ENCODE measurements at regions not wholly inside any gene's neighbourhood (a gene's known extent, or its start where the extent isn't known, plus 50 kb on each side); places are given as distances from the start of the nearest gene placed in this dataset.

- Histone ChIP-seq H2AFZ (ENCODE audit: low read depth, low read length, poor library complexity, severe bottlenecking) (no peak overlapping the region), H3K4me2 (ENCODE audit: low read length) (no peak overlapping the region), H4K20me1 (ENCODE audit: insufficient read depth) (no peaks in the 10 kb centered on the region), H3K9ac (ENCODE audit: low read length) (no peak overlapping the region), H3K4me3 (replicated peaks in 1 of 2; ENCODE audit: low read depth in 1 of 2, low read length in 2 of 2) (no peak overlapping the region), H3K9me2 (ENCODE audit: insufficient read depth) (no peaks in the 10 kb centered on the region), H3K36me3 (ENCODE audit: control insufficient read depth in 1 of 2, insufficient read depth in 2 of 2, low read length in 2 of 2) (no peaks in the 10 kb centered on the region), H3K4me1 (ENCODE audit: control insufficient read depth in 1 of 2, insufficient read depth in 2 of 2, low read length in 2 of 2) (no peaks in the 10 kb centered on the region), H3K27ac (ENCODE audit: low read depth, low read length) (no peak overlapping the region), H3K9me3 (ENCODE audit: control insufficient read depth in 1 of 2, insufficient read depth in 1 of 2, low read depth in 1 of 2, low read length in 2 of 2) (no peaks in the 10 kb centered on the region), H3K79me2 (ENCODE audit: insufficient read depth, low read length) (no peaks in the 10 kb centered on the region), H3K27me3 (ENCODE audit: insufficient read depth, low read length) (0 out of 2 replicates have a peak, but pooled peaks cover 5% of the 10 kb centered on the region)
- DNase-seq (ENCODE audit: low read depth, low spot score) (no peak), ATAC-seq (no peak)
- intact Hi-C loops (cut with micrococcal nuclease), result no loop called here
- RAD21 ChIA-PET (ENCODE audit: low non-redundant PET in 1 of 2, low total read pairs in 2 of 2, uncharacterized antibody in 2 of 2, unreplicated experiment in 2 of 2), result no interaction called here
- BruUV-seq (replicated peaks), result no TSS peak
- no peak for TF ChIP-seq SP1 (IDR thresholded peaks at IDR 0.05; ENCODE audit: low read depth)
- TF ChIP-seq ZNF274 (IDR thresholded peaks at IDR 0.05; ENCODE audit: low read depth, low read length), result no peak
- TF ChIP-seq, protein P1, sequence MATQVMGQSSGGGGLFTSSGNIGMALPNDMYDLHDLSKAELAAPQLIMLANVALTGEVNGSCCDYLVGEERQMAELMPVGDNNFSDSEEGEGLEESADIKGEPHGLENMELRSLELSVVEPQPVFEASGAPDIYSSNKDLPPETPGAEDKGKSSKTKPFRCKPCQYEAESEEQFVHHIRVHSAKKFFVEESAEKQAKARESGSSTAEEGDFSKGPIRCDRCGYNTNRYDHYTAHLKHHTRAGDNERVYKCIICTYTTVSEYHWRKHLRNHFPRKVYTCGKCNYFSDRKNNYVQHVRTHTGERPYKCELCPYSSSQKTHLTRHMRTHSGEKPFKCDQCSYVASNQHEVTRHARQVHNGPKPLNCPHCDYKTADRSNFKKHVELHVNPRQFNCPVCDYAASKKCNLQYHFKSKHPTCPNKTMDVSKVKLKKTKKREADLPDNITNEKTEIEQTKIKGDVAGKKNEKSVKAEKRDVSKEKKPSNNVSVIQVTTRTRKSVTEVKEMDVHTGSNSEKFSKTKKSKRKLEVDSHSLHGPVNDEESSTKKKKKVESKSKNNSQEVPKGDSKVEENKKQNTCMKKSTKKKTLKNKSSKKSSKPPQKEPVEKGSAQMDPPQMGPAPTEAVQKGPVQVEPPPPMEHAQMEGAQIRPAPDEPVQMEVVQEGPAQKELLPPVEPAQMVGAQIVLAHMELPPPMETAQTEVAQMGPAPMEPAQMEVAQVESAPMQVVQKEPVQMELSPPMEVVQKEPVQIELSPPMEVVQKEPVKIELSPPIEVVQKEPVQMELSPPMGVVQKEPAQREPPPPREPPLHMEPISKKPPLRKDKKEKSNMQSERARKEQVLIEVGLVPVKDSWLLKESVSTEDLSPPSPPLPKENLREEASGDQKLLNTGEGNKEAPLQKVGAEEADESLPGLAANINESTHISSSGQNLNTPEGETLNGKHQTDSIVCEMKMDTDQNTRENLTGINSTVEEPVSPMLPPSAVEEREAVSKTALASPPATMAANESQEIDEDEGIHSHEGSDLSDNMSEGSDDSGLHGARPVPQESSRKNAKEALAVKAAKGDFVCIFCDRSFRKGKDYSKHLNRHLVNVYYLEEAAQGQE (IDR thresholded peaks at IDR 0.05; ENCODE audit: low read depth), result no peak
- TF ChIP-seq RAD21 (IDR thresholded peaks at IDR 0.05; ENCODE audit: low read depth), result no peak
- TF ChIP-seq POLR2A (IDR thresholded peaks at IDR 0.05; ENCODE audit: borderline replicate concordance, extremely low read depth, insufficient read depth, insufficient read length), result no peak
- TF ChIP-seq EZH2phosphoT487 (IDR thresholded peaks at IDR 0.05; ENCODE audit: borderline replicate concordance), result no peak
- no peak for TF ChIP-seq ZBTB33 (IDR thresholded peaks at IDR 0.05; ENCODE audit: extremely low read depth, insufficient replicate concordance, low read length)
- TF ChIP-seq, protein P2, sequence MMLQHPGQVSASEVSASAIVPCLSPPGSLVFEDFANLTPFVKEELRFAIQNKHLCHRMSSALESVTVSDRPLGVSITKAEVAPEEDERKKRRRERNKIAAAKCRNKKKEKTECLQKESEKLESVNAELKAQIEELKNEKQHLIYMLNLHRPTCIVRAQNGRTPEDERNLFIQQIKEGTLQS (IDR thresholded peaks at IDR 0.05), result no peak
- TF ChIP-seq POLR2AphosphoS5 (IDR thresholded peaks at IDR 0.05; ENCODE audit: low read depth, low read length), result no peak
- TF ChIP-seq FOSL1 (IDR thresholded peaks at IDR 0.05; ENCODE audit: low read depth), result no peak
- no peak for TF ChIP-seq EZH2 (IDR thresholded peaks at IDR 0.05)
- no peak for TF ChIP-seq ELF1 (IDR thresholded peaks at IDR 0.05; ENCODE audit: borderline replicate concordance, low read depth)
- TF ChIP-seq CBX3 (IDR thresholded peaks at IDR 0.05; ENCODE audit: low read depth), result no peak
- no peak for TF ChIP-seq EGR1 (IDR thresholded peaks at IDR 0.05; ENCODE audit: low read depth)
- TF ChIP-seq SIN3A (IDR thresholded peaks at IDR 0.05; ENCODE audit: low read depth), result no peak
- TF ChIP-seq SRF (IDR thresholded peaks at IDR 0.05; ENCODE audit: low read depth), result no peak
- TF ChIP-seq CTCF (IDR thresholded peaks at IDR 0.05 in 2 of 3, conservative IDR thresholded peaks at IDR 0.05 in 1 of 3; ENCODE audit: borderline replicate concordance in 1 of 3, insufficient read depth in 1 of 3, low read depth in 2 of 3, low read length in 2 of 3), result no peak
- no peak for TF ChIP-seq YY1 (IDR thresholded peaks at IDR 0.05; ENCODE audit: extremely low read depth, insufficient replicate concordance, low read depth, low read length)
- no peak for TF ChIP-seq CEBPB (IDR thresholded peaks at IDR 0.05; ENCODE audit: low read depth)
- POLR2A ChIA-PET, result no interaction called here
- CTCF ChIA-PET, result no interaction called here
Observed at GRCh38 chr18:51255693-51256092, 58.2 kb upstream of the MEX3C start.

All from HCT116 (cell line).